ENCODE measurements at regions not wholly inside any gene's neighbourhood (a gene's known extent, or its start where the extent isn't known, plus 50 kb on each side); places are given as distances from the start of the nearest gene placed in this dataset.

DNA sequence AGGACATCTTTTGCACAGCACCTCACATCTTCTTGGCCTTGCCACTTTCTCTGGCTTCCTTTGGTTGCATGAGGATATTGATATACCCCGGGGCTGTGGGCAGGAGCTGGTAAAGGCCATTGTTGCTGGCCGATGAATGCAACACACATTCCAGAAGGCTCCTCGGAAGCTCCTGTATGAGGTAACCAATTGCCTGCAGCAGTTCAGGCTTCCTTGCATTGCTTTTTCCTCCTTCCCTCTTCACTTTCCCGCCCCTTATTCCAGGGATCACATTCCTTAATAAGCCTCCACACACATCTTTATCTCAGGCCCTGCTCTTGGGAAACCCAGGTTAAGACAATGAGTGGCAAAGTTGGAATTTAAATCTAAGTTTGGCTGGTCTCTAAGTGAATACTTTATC lies 505.4 kb upstream of the CLINT1 start:
- Histone ChIP-seq H3K27ac (replicated peaks) (no peak overlapping the region), H3K4me3 (replicated peaks; ENCODE audit: insufficient read depth, low read length) (no peak overlapping the region), H3K27me3 (ENCODE audit: insufficient read depth, poor library complexity, severe bottlenecking) (no peaks in the 10 kb centered on the region)
- no peak for DNase-seq (ENCODE audit: low read depth in 1 of 2, low spot score in 1 of 2)
- TF ChIP-seq SPI1 (IDR thresholded peaks at IDR 0.05; ENCODE audit: borderline replicate concordance, low read depth), result no peak
- TF ChIP-seq, protein P1, sequence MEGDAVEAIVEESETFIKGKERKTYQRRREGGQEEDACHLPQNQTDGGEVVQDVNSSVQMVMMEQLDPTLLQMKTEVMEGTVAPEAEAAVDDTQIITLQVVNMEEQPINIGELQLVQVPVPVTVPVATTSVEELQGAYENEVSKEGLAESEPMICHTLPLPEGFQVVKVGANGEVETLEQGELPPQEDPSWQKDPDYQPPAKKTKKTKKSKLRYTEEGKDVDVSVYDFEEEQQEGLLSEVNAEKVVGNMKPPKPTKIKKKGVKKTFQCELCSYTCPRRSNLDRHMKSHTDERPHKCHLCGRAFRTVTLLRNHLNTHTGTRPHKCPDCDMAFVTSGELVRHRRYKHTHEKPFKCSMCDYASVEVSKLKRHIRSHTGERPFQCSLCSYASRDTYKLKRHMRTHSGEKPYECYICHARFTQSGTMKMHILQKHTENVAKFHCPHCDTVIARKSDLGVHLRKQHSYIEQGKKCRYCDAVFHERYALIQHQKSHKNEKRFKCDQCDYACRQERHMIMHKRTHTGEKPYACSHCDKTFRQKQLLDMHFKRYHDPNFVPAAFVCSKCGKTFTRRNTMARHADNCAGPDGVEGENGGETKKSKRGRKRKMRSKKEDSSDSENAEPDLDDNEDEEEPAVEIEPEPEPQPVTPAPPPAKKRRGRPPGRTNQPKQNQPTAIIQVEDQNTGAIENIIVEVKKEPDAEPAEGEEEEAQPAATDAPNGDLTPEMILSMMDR (IDR thresholded peaks at IDR 0.05; ENCODE audit: insufficient read depth, low read length), result no peak
- TF ChIP-seq POLR2AphosphoS5 (IDR thresholded peaks at IDR 0.05; ENCODE audit: low read depth), result no peak
- TF ChIP-seq, protein P2, sequence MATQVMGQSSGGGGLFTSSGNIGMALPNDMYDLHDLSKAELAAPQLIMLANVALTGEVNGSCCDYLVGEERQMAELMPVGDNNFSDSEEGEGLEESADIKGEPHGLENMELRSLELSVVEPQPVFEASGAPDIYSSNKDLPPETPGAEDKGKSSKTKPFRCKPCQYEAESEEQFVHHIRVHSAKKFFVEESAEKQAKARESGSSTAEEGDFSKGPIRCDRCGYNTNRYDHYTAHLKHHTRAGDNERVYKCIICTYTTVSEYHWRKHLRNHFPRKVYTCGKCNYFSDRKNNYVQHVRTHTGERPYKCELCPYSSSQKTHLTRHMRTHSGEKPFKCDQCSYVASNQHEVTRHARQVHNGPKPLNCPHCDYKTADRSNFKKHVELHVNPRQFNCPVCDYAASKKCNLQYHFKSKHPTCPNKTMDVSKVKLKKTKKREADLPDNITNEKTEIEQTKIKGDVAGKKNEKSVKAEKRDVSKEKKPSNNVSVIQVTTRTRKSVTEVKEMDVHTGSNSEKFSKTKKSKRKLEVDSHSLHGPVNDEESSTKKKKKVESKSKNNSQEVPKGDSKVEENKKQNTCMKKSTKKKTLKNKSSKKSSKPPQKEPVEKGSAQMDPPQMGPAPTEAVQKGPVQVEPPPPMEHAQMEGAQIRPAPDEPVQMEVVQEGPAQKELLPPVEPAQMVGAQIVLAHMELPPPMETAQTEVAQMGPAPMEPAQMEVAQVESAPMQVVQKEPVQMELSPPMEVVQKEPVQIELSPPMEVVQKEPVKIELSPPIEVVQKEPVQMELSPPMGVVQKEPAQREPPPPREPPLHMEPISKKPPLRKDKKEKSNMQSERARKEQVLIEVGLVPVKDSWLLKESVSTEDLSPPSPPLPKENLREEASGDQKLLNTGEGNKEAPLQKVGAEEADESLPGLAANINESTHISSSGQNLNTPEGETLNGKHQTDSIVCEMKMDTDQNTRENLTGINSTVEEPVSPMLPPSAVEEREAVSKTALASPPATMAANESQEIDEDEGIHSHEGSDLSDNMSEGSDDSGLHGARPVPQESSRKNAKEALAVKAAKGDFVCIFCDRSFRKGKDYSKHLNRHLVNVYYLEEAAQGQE (IDR thresholded peaks at IDR 0.05; ENCODE audit: insufficient replicate concordance, low read depth), result no peak
- TF ChIP-seq GABPA (IDR thresholded peaks at IDR 0.05; ENCODE audit: low read depth), result no peak

DNA sequence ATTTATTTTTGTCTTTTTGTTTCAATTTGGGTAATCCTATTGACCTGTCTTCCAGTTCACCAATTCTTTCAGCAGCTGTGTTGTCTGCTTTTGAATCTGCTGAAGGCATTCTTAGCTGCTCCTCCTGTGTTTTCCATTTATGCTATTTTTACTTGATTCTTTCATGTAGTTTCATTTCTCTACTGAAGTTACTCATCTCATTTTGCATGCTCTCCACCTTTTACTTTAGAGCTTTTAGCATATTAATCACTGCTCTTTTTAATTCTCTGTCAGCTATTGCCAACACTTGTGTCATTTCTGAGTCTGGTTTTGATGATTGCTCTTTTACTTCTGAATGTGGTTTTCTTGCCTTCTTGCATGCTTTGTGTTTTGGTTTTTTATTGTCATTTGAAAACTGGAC lies 496.0 kb upstream of the CLINT1 start:
- DNase-seq (ENCODE audit: low read depth in 1 of 2, low spot score in 1 of 2), result no peak
- no peaks in the 10 kb centered on the region for H3K27me3 ChIP-seq (ENCODE audit: insufficient read depth, poor library complexity, severe bottlenecking)
- no peak for TF ChIP-seq SPI1 (IDR thresholded peaks at IDR 0.05; ENCODE audit: borderline replicate concordance, low read depth)
- no peak overlapping the region for H3K27ac ChIP-seq (replicated peaks)
- no peak overlapping the region for H3K4me3 ChIP-seq (replicated peaks; ENCODE audit: insufficient read depth, low read length)

DNA sequence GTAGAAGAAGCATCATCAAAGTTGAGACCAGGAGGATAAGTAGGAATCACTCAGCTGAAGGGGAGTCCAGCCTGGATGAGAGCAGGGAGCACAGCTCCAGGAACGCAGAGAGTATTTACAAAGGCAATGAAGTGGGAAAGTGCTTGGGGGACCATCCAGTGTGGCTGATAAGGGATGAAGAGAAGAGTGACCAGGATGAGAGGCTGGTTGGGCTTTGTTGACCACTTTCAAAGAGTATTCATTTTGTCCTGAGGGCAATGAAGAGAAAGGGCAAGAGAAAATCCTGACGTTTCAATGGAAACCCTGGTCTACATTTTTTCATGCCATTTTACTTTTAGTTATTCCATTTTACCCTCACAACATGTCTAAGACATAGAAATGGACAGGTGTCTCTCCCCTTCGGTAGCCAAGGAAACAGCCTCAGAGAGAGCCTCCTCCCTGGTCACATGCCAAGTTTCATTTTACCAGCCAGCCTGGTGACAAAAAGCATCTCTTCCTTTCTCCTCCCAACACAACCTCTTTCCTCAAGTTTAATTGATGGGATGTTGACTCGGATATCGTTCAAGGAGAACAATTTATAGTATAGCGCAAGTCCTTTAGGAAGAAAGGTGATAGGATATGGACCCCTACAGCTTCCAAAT lies 492.7 kb upstream of the CLINT1 start:
- DNase-seq (ENCODE audit: low read depth in 1 of 2, low spot score in 1 of 2), result no peak
- TF ChIP-seq, protein P2 (IDR thresholded peaks at IDR 0.05; ENCODE audit: insufficient replicate concordance, low read depth), result no peak
- TF ChIP-seq SPI1 (IDR thresholded peaks at IDR 0.05; ENCODE audit: borderline replicate concordance, low read depth) (no peak), GABPA (IDR thresholded peaks at IDR 0.05; ENCODE audit: low read depth) (no peak), POLR2AphosphoS5 (IDR thresholded peaks at IDR 0.05; ENCODE audit: low read depth) (no peak)
- TF ChIP-seq, protein P1 (IDR thresholded peaks at IDR 0.05; ENCODE audit: insufficient read depth, low read length), result no peak
- no peaks in the 10 kb centered on the region for H3K27me3 ChIP-seq (ENCODE audit: insufficient read depth, poor library complexity, severe bottlenecking)
- H3K4me3 ChIP-seq (replicated peaks; ENCODE audit: insufficient read depth, low read length), result no peak overlapping the region
- H3K27ac ChIP-seq (replicated peaks), result no peak overlapping the region

DNA sequence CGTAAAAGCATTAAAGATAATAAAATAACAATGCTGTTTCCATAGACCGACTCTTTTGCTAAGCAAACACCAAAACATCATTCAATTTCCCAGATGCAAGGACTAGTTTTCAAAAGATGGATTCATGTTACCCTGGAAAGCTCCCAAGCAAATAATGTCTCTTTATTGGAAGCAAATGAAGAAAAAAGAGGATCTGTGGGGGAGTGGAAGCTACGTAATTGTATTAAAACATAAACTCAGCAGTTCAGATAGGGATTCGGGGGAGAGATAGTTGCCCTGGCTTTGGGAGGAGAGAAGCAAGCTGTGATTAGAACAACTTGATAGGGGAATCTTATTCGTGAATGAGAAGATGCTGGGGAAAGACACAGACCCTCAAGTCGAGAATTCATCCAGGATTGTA lies 491.0 kb upstream of the CLINT1 start:
- H3K4me3 ChIP-seq (replicated peaks; ENCODE audit: insufficient read depth, low read length), result no peak overlapping the region

More for the DNA sequence above, 491.0 kb upstream of the CLINT1 start:
- H3K27ac ChIP-seq (replicated peaks), result no peak overlapping the region
- no peak for DNase-seq (ENCODE audit: low read depth in 1 of 2, low spot score in 1 of 2)
- TF ChIP-seq, protein P1 (IDR thresholded peaks at IDR 0.05; ENCODE audit: insufficient read depth, low read length), result no peak
- TF ChIP-seq GABPA (IDR thresholded peaks at IDR 0.05; ENCODE audit: low read depth) (no peak), SPI1 (IDR thresholded peaks at IDR 0.05; ENCODE audit: borderline replicate concordance, low read depth) (no peak), POLR2AphosphoS5 (IDR thresholded peaks at IDR 0.05; ENCODE audit: low read depth) (no peak)
- TF ChIP-seq, protein P2 (IDR thresholded peaks at IDR 0.05; ENCODE audit: insufficient replicate concordance, low read depth), result no peak
- no peaks in the 10 kb centered on the region for H3K27me3 ChIP-seq (ENCODE audit: insufficient read depth, poor library complexity, severe bottlenecking)

All from HL-60 (cell line).